H9 (cell line): ENCODE measurements at regions not wholly inside any gene's neighbourhood (a gene's known extent, or its start where the extent isn't known, plus 50 kb on each side); places are given as distances from the start of the nearest gene placed in this dataset.
"Not testable (repeated sequence)": the region's sequence is repeated elsewhere in the genome, so short reads cannot be mapped to it uniquely, and the experiment has no call there.

Source experiments
- DNase-seq: peaks from one replicate; pipeline ENCODE4 v3.0.0-alpha.2; 2017
- H2AFZ ChIP-seq: one replicate; pipeline ENCODE4 v1.6.1; 2013; ENCODE audit warnings: mild to moderate bottlenecking, low read length, control low read depth, moderate library complexity
- H2AK5ac ChIP-seq: 2 replicates; pipeline ENCODE4 v1.6.1; 2013; ENCODE audit warnings: low read length, control low read depth, mixed read lengths; ENCODE audit not compliant: insufficient read length
- H2BK120ac ChIP-seq: one replicate; pipeline ENCODE4 v1.6.1; 2013; ENCODE audit warnings: low read depth, mild to moderate bottlenecking, low read length, control low read depth, inconsistent platforms; ENCODE audit not compliant: poor library complexity, severe bottlenecking
- H2BK12ac ChIP-seq: 2 replicates; pipeline ENCODE4 v1.6.1; 2013; ENCODE audit warnings: low read length, control low read depth, mixed read lengths, low read depth; ENCODE audit not compliant: insufficient read length
- H2BK15ac ChIP-seq: 2 replicates; pipeline ENCODE4 v1.6.1; 2013; ENCODE audit warnings: low read depth, low read length, control low read depth
- H2BK20ac ChIP-seq: one replicate; pipeline ENCODE4 v1.6.1; 2013; ENCODE audit warnings: low read depth, mild to moderate bottlenecking, low read length, control low read depth, inconsistent platforms; ENCODE audit not compliant: poor library complexity, severe bottlenecking
- H2BK5ac ChIP-seq: 2 replicates; pipeline ENCODE4 v1.6.1; 2013; ENCODE audit warnings: low read length, control low read depth, mixed read lengths; ENCODE audit not compliant: insufficient read length
- H3K14ac ChIP-seq: 2 replicates; pipeline ENCODE4 v1.6.1; 2013; ENCODE audit warnings: low read length, control low read depth; ENCODE audit not compliant: insufficient read depth
- H3K18ac ChIP-seq: 2 replicates; pipeline ENCODE4 v1.6.1; 2013; ENCODE audit warnings: low read depth, mild to moderate bottlenecking, mixed read lengths, low read length, control low read depth; ENCODE audit not compliant: insufficient read length
- H3K23ac ChIP-seq: 2 replicates; pipeline ENCODE4 v1.6.1; 2013; ENCODE audit warnings: low read length, control low read depth, mixed read lengths, low read depth; ENCODE audit not compliant: insufficient read length
- H3K23me2 ChIP-seq: 2 replicates; pipeline ENCODE4 v1.6.1; 2013; ENCODE audit warnings: low read depth, mild to moderate bottlenecking, mixed read lengths, low read length, control low read depth; ENCODE audit not compliant: insufficient read length, poor library complexity, severe bottlenecking
- H3K27ac ChIP-seq: 2 replicates; pipeline ENCODE4 v1.5.1; 2013; ENCODE audit warnings: low read length, control low read depth, mixed read lengths, low read depth; ENCODE audit not compliant: insufficient read length
- H3K27me3 ChIP-seq: 2 replicates; pipeline ENCODE4 v1.6.1; 2013; ENCODE audit warnings: low read length, control low read depth, inconsistent platforms; ENCODE audit not compliant: insufficient read depth
- H3K4ac ChIP-seq: 2 replicates; pipeline ENCODE4 v1.6.1; 2013; ENCODE audit warnings: low read depth, mild to moderate bottlenecking, control low read depth, inconsistent platforms, low read length, moderate library complexity
- H3K4me1 ChIP-seq: 2 replicates; pipeline ENCODE4 v1.6.1; 2013; ENCODE audit warnings: low read length, control low read depth, inconsistent platforms; ENCODE audit not compliant: insufficient read depth
- H3K4me2 ChIP-seq: 2 replicates; pipeline ENCODE4 v1.6.1; 2013; ENCODE audit warnings: low read length, control low read depth, mixed read lengths; ENCODE audit not compliant: insufficient read length, insufficient read depth
- H3K56ac ChIP-seq: 2 replicates; pipeline ENCODE4 v1.6.1; 2013; ENCODE audit warnings: low read depth, mild to moderate bottlenecking, mixed read lengths, low read length, control low read depth; ENCODE audit not compliant: insufficient read length
- H3K79me1 ChIP-seq: 2 replicates; pipeline ENCODE4 v1.6.1; 2013; ENCODE audit warnings: low read depth, mild to moderate bottlenecking, moderate library complexity, low read length, control low read depth, inconsistent platforms; ENCODE audit not compliant: insufficient read depth, poor library complexity, severe bottlenecking
- H3K79me2 ChIP-seq: 2 replicates; pipeline ENCODE4 v1.6.1; 2013; ENCODE audit warnings: low read length, control low read depth, inconsistent platforms; ENCODE audit not compliant: insufficient read depth
- H3K9ac ChIP-seq: 2 replicates; pipeline ENCODE4 v1.6.1; 2013; ENCODE audit warnings: low read length, control low read depth, mixed read lengths; ENCODE audit not compliant: insufficient read length; ENCODE audit errors: extremely low read depth
- H3K9me3 ChIP-seq: one replicate; pipeline ENCODE4 v1.6.1; 2013; ENCODE audit warnings: low read depth, low read length, inconsistent platforms; ENCODE audit not compliant: control insufficient read depth
- H3T11ph ChIP-seq: one replicate; pipeline ENCODE4 v1.6.1; 2013; ENCODE audit warnings: mild to moderate bottlenecking, low read length, control low read depth, inconsistent platforms
- H4K20me1 ChIP-seq: one replicate; pipeline ENCODE4 v1.6.1; 2013; ENCODE audit not compliant: control insufficient read depth, insufficient read length, insufficient read depth
- H4K5ac ChIP-seq: 2 replicates; pipeline ENCODE4 v1.6.1; 2013; ENCODE audit warnings: low read depth, mild to moderate bottlenecking, mixed read lengths, low read length, control low read depth; ENCODE audit not compliant: insufficient read length
- H4K8ac ChIP-seq: replicated peaks from 2 replicates; pipeline ENCODE4 v1.6.1; 2013; ENCODE audit warnings: low read length, control low read depth, mixed read lengths, low read depth; ENCODE audit not compliant: insufficient read length
- H4K91ac ChIP-seq: 2 replicates; pipeline ENCODE4 v1.6.1; 2013; ENCODE audit warnings: low read depth, mild to moderate bottlenecking, moderate library complexity, mixed read lengths, low read length, control low read depth; ENCODE audit not compliant: insufficient read length
- H3K27ac Mint-ChIP-seq, 3 experiments: 2 replicates in 2 of 3; 3 replicates in 1 of 3; pipeline ENCODE4 v1.8.0; 2020 to 2021; ENCODE audit warnings: mixed read lengths in 3 of 3, mild to moderate bottlenecking in 1 of 3, moderate library complexity in 1 of 3
- H3K27me3 Mint-ChIP-seq: 2 replicates; pipeline ENCODE4 v1.8.0; 2021; ENCODE audit warnings: low read depth, mild to moderate bottlenecking, moderate library complexity, mixed read lengths
- H3K36me3 Mint-ChIP-seq, 3 experiments: 2 replicates in 2 of 3; 3 replicates in 1 of 3; pipeline ENCODE4 v1.8.0; 2020 to 2021; ENCODE audit warnings: low read depth in 3 of 3, mixed read lengths in 3 of 3; ENCODE audit not compliant: insufficient read depth in 1 of 3
- H3K4me1 Mint-ChIP-seq, 2 experiments: 2 replicates each; pipeline ENCODE4 v1.8.0; 2020; ENCODE audit warnings: mixed read lengths in 2 of 2
- H3K4me3 Mint-ChIP-seq, 2 experiments: 2 replicates in 1 of 2; 3 replicates in 1 of 2; pipeline ENCODE4 v1.8.0; 2020 to 2021; ENCODE audit warnings: mild to moderate bottlenecking in 2 of 2, mixed read lengths in 2 of 2, moderate library complexity in 1 of 2
- H3K9me3 Mint-ChIP-seq, 2 experiments: 2 replicates in 1 of 2; 3 replicates in 1 of 2; pipeline ENCODE4 v1.8.0; 2020; ENCODE audit warnings: mild to moderate bottlenecking in 2 of 2, mixed read lengths in 2 of 2, moderate library complexity in 1 of 2
- WGBS: extraction: QIAGEN DNeasy Blood & Tissue Kit; methylation state at CpG from one replicate; pipeline ENCODE4 v1.1.7; 2013; ENCODE audit warnings: missing lambda C conversion rate, low lambda C conversion rate, mixed read lengths; ENCODE audit not compliant: insufficient read length; ENCODE audit errors: extremely low coverage; 5-methylcytosine and 5-hydroxymethylcytosine counted together
- TF ChIP-seq, protein P1 (sequence below): fragments of 200-600 bp; sonication (generic); conservative IDR thresholded peaks from 3 replicates; pipeline ENCODE4 v1.8.0; 2021; ENCODE audit warnings: antibody characterized with exemption, mild to moderate bottlenecking

DNA sequence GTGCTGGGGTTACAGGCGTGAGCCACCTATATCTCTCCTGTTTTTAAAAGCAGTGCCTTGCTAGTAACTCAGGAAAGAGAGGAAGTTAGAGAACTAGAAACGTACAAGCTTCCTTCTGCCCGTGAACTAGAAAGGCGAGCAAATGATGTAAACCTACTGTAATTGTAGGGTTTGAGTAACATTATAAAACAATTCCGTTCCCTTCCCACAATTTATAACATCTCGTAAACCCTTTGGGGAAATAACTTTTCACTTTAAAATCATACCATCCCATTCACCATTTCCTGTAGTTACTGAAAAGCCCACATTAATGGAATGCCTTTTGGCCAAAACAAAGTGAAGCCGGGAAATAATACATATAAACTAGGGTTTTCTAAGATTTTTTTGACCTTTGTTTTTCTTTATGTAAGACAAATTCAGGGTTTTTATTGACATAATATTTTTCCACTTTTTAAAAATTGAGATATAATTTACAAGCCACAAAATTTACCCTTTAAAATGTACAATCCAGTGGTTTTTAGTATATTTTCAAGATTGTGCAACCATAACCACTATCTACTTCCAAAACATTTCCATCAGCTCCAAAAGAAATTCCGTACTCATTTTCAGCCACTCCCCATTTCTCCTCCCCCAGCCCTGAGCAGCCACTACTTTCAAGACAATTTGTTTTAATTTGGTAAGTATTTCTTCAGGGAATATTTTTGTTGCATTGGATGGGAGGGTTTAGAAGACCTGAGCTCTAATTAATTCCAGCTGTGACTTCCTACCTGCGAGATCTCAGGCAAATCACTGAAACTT is 175.1 kb upstream of the PDE10A start:
- WGBS = 100% methylated on average over 1 of the region's 9 CpGs
- no peaks in the 10 kb centered on the region for H3K23me2 ChIP-seq
- H4K5ac ChIP-seq = no peak overlapping the region
- H3K4me2 ChIP-seq = no peak overlapping the region
- H3K4me1 ChIP-seq = peaks cover 10% of the 10 kb centered on the region
- H2AK5ac ChIP-seq = no peak overlapping the region
- no peaks in the 10 kb centered on the region for H4K20me1 ChIP-seq
- H2BK20ac ChIP-seq = no peak overlapping the region
- Mint-ChIP-seq H3K36me3 (peaks cover 0 to 7% (median 0%) of the 10 kb centered on the region in 3 experiments; a peak in 2 of 7 replicates), H3K4me3 (no peak overlapping the region), H3K27ac (no peak overlapping the region), H3K27me3 (peaks cover 26% of the 10 kb centered on the region), H3K4me1 (peaks cover 31 to 36% of the 10 kb centered on the region in 2 experiments), H3K9me3 (peaks cover 4% of the 10 kb centered on the region in 2 experiments; a peak in 3 of 5 replicates)
- H2BK5ac ChIP-seq = no peak overlapping the region
- no peak overlapping the region for H4K91ac ChIP-seq
- H3K79me1 ChIP-seq = no peaks in the 10 kb centered on the region
- no peak overlapping the region for H3K23ac ChIP-seq
- no peak overlapping the region for H3K4ac ChIP-seq
- no peak overlapping the region for H2AFZ ChIP-seq
- no peaks in the 10 kb centered on the region for H3K79me2 ChIP-seq
- H3K18ac ChIP-seq = no peak overlapping the region
- H2BK120ac ChIP-seq = no peak overlapping the region
- H2BK12ac ChIP-seq = no peak overlapping the region
- no peak overlapping the region for H3K9ac ChIP-seq
- H3K27me3 ChIP-seq = no peaks in the 10 kb centered on the region
- TF ChIP-seq, protein P1, sequence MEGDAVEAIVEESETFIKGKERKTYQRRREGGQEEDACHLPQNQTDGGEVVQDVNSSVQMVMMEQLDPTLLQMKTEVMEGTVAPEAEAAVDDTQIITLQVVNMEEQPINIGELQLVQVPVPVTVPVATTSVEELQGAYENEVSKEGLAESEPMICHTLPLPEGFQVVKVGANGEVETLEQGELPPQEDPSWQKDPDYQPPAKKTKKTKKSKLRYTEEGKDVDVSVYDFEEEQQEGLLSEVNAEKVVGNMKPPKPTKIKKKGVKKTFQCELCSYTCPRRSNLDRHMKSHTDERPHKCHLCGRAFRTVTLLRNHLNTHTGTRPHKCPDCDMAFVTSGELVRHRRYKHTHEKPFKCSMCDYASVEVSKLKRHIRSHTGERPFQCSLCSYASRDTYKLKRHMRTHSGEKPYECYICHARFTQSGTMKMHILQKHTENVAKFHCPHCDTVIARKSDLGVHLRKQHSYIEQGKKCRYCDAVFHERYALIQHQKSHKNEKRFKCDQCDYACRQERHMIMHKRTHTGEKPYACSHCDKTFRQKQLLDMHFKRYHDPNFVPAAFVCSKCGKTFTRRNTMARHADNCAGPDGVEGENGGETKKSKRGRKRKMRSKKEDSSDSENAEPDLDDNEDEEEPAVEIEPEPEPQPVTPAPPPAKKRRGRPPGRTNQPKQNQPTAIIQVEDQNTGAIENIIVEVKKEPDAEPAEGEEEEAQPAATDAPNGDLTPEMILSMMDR = no peak
- H3K9me3 ChIP-seq = no peaks in the 10 kb centered on the region
- H3T11ph ChIP-seq = no peak overlapping the region
- no peak overlapping the region for H3K27ac ChIP-seq
- no peak overlapping the region for H4K8ac ChIP-seq
- H3K14ac ChIP-seq = no peak overlapping the region
- H2BK15ac ChIP-seq = no peak overlapping the region
- DNase-seq = no peak
- no peak overlapping the region for H3K56ac ChIP-seq

- not testable (repeated sequence) for H3K27ac Mint-ChIP-seq, H4K20me1 ChIP-seq, H2AFZ ChIP-seq, H3K27me3 ChIP-seq, H3K9me3 ChIP-seq, H3K9me3 Mint-ChIP-seq, H2BK120ac ChIP-seq, H2BK5ac ChIP-seq, H3K27ac ChIP-seq, H3K79me2 ChIP-seq, H3K18ac ChIP-seq, H3K79me1 ChIP-seq, H3K9ac ChIP-seq, H4K8ac ChIP-seq, H2BK20ac ChIP-seq, H3K36me3 Mint-ChIP-seq, H3K4me1 ChIP-seq, H3K14ac ChIP-seq, H4K5ac ChIP-seq, H2BK15ac ChIP-seq, H3K4me2 ChIP-seq, H3K4me3 Mint-ChIP-seq, H3K4ac ChIP-seq, H2BK12ac ChIP-seq, H3K23me2 ChIP-seq, H3K23ac ChIP-seq, H2AK5ac ChIP-seq, H4K91ac ChIP-seq, DNase-seq, H3T11ph ChIP-seq, H3K56ac ChIP-seq
- no CpG with 5 or more reads among the region's 4 CpGs for WGBS
- Mint-ChIP-seq H3K27me3 (peaks cover 26% of the 10 kb centered on the region), H3K4me1 (peaks cover 19 to 23% of the 10 kb centered on the region in 2 experiments)
Observed at GRCh38 chr6:165836648-165837047, 173.6 kb upstream of the PDE10A start.
